GM21619 (cell line): ENCODE measurements at regions not wholly inside any gene's neighbourhood (a gene's known extent, or its start where the extent isn't known, plus 50 kb on each side); places are given as distances from the start of the nearest gene placed in this dataset.
A peak's percentile ranks its signal among the peaks of the same experiment; 100 is the strongest.

Experiments
- ATAC-seq: cut with Tn5 transposase; IDR thresholded peaks from one replicate; pipeline ENCODE4 v1.9.1; 2021; ENCODE audit not compliant: unreplicated experiment

- ATAC-seq, result no peak
Observed at GRCh38 chr11:45062115-45062514, 84.3 kb upstream of the PRDM11 start.

DNA sequence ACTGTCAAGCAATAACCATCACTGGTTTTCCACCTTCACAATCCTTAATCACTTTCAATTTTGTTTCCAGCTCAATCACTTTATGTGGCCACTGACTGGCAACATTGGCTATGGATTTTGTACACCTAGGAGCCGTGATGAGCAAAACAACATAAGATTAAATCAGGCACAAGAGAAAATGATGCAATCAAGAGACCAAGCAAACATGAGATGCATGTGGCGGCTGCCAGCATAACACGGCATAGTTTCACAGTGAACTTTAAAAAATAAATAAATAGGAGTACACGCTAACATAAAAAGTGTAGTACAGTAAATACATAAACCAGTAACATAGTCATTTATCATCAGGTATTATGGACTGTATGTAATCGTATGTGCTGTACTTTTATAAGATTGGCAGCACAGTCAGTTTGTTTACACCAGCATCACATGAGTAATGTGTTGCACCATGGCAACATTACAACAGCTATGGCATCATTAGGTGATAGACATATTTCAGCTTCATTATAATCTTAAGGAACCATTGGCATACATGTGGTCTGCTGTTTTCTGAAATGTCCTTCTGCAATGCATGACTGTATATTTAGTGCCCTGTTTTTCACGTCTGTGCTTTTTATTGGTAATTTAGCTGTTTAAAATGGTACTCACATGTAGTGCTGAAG, 83.3 kb upstream of the PRDM11 start:
- ATAC-seq, result no peak

- no peak for ATAC-seq
Observed at GRCh38 chr11:45063669-45064068, 82.8 kb upstream of the PRDM11 start.

GRCh38 chr11:45067966-45068365, 78.5 kb upstream of the PRDM11 start:
- no peak for ATAC-seq

GRCh38 chr11:45071232-45071631, 75.2 kb upstream of the PRDM11 start:
- ATAC-seq, result no peak

GRCh38 chr11:45073685-45074141, 72.7 kb upstream of the PRDM11 start:
- ATAC-seq, result no peak

DNA sequence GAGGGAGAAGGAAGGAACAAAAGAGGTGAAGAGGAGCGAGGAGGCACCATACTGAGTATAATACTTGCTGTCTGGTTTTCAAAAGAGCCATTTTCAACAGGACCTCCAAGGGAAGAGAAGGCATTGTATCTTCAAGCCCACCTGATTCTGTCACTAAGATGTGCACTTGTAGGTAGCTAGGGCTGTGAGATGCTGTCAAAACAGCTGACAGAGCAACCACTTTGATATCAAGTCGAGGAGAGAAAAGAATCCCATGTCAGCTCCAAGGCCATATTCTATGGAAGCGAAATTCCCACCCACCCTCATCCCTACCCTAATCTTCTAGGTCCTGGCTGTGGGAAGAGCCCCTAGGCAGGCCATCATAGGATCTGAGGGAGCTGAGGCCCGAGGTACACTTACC, 70.9 kb upstream of the PRDM11 start:
- no peak for ATAC-seq

DNA sequence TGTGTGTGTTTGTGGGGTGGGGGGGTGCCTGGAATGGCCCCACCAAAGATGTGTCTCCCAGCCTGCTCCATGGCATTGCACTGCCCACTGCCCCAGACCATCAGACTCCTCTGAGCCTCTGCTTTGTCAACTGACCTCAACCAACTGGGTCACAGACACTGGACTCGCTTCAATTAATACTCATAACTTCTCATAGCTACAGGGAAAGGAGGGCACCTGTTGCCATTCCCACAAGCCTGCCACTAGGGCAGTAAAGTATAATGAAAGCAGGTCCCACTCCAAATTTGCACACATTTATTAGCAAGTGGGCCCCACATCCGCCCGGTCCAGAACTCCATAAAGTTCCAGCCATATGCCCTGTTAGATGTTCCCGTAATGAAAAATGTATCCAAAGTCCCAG, 70.5 kb upstream of the PRDM11 start:
- no peak for ATAC-seq

GRCh38 chr11:45076761-45077160, 69.7 kb upstream of the PRDM11 start:
- ATAC-seq, result no peak

DNA sequence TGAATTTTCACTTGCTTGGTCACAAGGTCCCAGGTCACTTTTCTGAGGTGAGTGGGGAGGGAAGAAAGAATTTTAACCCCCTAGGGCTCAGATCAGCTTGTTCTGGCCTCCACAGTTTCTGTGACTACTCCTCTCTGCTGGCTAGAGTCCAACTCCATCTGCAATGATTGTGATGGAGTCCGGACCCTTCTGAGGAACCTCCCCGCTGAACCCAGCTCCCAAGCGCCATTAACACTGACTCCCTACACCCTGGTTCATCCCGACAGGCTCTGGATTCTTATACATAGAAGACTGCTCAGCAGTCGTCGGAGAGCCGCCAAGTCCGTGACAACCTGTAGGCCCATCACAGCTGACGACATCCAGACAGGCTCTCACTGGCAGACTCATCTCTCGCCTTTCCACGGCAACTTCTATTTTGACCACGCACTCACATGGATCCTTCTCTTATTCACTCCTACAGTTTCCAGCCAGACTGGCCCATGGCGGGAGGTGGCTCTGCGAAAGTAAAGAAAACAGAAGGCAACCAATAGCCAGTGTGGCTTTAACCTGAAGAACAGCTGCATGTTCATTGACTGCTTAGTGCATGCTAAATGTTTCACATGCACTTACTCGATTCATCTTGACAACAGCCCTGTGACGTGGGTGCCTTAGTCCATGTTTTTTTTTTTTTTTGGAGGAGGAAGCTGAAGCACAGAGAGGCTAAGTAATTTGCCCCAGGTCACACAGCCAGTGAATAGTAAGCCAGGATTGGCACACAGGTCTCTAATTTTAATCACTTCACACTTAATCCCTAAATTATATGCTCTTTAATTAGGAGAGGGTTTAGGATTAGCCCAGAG, 68.0 kb upstream of the PRDM11 start:
- no peak for ATAC-seq

GRCh38 chr11:45079075-45079444, 67.4 kb upstream of the PRDM11 start:
- ATAC-seq, result no peak

- no peak for ATAC-seq
Observed at GRCh38 chr11:45079567-45079942, 66.9 kb upstream of the PRDM11 start.

- ATAC-seq, result peak; percentile 66
Observed at GRCh38 chr11:45079943-45080719, 66.3 kb upstream of the PRDM11 start.

DNA sequence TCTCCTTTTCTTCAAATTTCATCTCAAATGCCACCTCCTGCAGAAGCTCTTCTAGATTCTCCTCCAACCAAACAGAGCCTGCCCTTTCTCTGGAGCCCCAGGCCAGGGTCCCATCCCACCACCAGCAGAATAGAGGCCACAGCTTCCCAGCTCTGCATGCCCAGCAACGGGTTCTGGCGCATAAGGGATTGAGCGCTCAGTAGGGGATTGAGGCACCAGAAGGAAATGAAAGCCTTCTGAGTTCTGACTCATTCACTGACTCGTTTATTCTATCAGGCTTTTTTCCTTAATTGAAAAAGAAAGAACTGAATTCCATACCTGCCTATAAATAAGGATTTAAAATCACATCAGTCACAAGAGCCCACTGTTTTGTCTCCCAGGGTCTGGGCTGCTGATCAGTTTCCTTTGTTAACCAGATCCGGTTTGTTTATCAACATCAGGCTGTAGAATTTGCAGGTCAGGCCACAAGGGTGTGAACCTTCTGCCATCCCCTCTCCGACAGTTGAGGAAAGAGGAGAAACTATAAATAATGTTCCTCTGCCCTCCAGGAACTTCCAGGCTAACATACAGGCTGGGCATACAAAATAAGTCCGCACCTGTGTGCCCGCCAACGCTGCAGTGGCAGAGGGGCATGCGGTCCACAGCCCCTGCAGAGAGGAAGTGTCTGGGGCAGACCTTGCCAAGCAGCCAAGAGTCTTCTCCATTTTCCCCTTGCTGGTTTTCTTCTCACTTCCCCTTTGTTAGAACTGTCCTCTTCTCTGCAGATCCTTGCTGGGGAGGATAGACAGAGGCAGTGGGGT, 63.5 kb upstream of the PRDM11 start:
- no peak for ATAC-seq

GRCh38 chr11:45083544-45084087, 62.8 kb upstream of the PRDM11 start:
- no peak for ATAC-seq

DNA sequence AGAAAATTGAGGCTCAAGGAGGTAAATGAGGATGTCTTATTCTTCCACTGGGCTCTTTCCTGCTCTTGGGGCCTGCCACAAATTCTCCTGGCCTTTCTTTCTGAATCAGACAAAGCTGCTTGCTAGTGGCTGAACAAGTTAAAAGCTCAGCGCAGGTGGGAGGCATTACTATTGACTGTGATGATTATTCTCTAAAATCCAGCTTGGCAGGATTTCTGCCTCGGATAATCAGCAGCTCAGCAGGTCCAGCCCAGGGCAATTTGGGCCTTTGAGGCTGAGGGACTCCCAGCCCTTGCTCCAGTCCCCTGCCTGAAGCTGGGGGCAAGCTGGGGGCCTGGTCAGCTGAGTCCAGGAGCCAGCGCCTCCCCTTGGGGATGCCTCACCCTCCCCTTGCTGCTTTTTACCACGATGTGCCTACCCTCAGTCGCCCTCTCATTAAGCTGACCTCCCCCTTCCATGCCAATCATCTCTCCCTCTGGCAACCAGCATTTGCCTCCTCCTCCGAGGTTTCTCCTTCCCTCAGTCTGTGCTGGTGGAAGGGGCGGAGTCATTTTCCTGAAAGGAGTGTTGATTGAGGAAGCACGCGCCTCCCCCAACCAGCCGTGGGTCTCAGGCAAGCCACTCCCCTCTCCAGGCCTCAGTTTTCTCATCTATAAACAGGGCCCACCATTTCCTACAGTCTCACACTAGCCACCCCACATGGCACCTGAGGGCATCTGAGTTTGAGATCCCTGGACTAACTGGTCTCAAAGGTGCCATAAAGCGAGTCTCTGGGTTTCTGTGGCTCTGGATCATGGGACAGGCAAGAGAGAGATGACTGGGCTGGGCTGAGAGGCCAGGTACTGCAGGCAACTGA, 60.6 kb upstream of the PRDM11 start:
- no peak for ATAC-seq

- no peak for ATAC-seq
Observed at GRCh38 chr11:45086526-45086925, 59.9 kb upstream of the PRDM11 start.

- ATAC-seq, result no peak
Observed at GRCh38 chr11:45087086-45087899, 59.1 kb upstream of the PRDM11 start.

- no peak for ATAC-seq
Observed at GRCh38 chr11:45087900-45088160, 58.6 kb upstream of the PRDM11 start.
